ENCODE measurements at regions not wholly inside any gene's neighbourhood (a gene's known extent, or its start where the extent isn't known, plus 50 kb on each side); places are given as distances from the start of the nearest gene placed in this dataset.

DNA sequence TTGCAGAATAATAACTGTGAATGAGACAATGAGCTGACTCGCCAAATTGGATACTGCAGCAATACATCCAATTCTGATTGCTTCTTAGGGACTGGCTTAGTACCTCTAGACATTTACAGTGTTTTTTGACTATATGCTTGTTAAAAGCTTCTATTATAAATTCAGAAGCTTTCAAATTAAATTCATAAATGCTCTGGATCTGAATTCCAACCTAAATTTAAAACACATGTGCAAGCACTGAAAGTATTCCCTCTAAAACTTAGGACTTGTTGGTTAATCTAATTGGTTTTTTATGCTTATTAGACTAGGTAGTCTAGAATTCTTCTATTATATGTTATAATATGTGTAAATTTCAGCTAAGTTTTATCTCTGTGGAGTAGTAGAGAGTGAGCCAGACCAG, 306.9 kb downstream of the CPS1 start:
- TF ChIP-seq CTCF (IDR thresholded peaks at IDR 0.05) = no peak
- TF ChIP-seq POLR2A (IDR thresholded peaks at IDR 0.05) = no peak
- no peak for TF ChIP-seq EP300 (IDR thresholded peaks at IDR 0.05)
